Gastroesophageal sphincter (tissue), 4 donors: ENCODE measurements at regions not wholly inside any gene's neighbourhood (a gene's known extent, or its start where the extent isn't known, plus 50 kb on each side); places are given as distances from the start of the nearest gene placed in this dataset.

Source experiments
- ATAC-seq: fragments of 150-250 bp; one replicate; pipeline ENCODE4 v1.9.1; 2016; ENCODE audit warnings: mild to moderate bottlenecking, moderate library complexity
- H3K27ac ChIP-seq, 4 donors: fragments of 200-600 bp; sonication (generic) in 3 of 4; 1 replicate in 3 of 4; 2 replicates in 1 of 4; pipeline ENCODE4 v1.5.1; 2016 to 2019
- H3K27me3 ChIP-seq: fragments of 200-600 bp; sonication (generic); one replicate; pipeline ENCODE4 v1.5.1; 2019
- H3K36me3 ChIP-seq, 2 donors: fragments of 200-600 bp; sonication (generic); one replicate each; pipeline ENCODE4 v1.5.1; 2019; ENCODE audit warnings: control low read depth in 1 of 2
- H3K4me1 ChIP-seq, 3 donors: fragments of 200-600 bp; sonication (generic); 1 replicate in 2 of 3; 2 replicates in 1 of 3; pipeline ENCODE4 v1.5.1; 2016 to 2019; ENCODE audit warnings: control low read depth in 2 of 3
- H3K4me3 ChIP-seq, 2 donors: fragments of 200-600 bp; sonication (generic); one replicate each; pipeline ENCODE4 v1.5.1; 2019; ENCODE audit warnings: mild to moderate bottlenecking in 1 of 2, moderate library complexity in 1 of 2
- H3K9me3 ChIP-seq, 3 donors: fragments of 200-600 bp; sonication (generic); one replicate each; pipeline ENCODE4 v1.5.1; 2017 to 2019; ENCODE audit warnings: control low read depth in 2 of 3
- CTCF ChIP-seq, 4 experiments: fragments of 200-600 bp in 2 of 4; fragments of 450-650 bp in 2 of 4; sonication (generic) in 1 of 4; IDR thresholded peaks; one replicate each; pipeline ENCODE4 v1.5.1; 2017 to 2019; ENCODE audit warnings: antibody characterized with exemption in 4 of 4, mild to moderate bottlenecking in 2 of 4, moderate library complexity in 2 of 4
- EP300 ChIP-seq: sonication (generic); formaldehyde crosslinking; IDR thresholded peaks from one replicate; pipeline ENCODE4 v1.6.1; 2017; ENCODE audit warnings: antibody characterized with exemption, mild to moderate bottlenecking
- POLR2A ChIP-seq, 2 donors: fragments of 450-650 bp; IDR thresholded peaks; one replicate each; pipeline ENCODE4 v1.6.1; 2017; ENCODE audit warnings: antibody characterized with exemption in 2 of 2, mild to moderate bottlenecking in 2 of 2, moderate library complexity in 1 of 2
- POLR2AphosphoS5 ChIP-seq: sonication (generic); formaldehyde crosslinking; IDR thresholded peaks from one replicate; pipeline ENCODE4 v1.6.1; 2017; ENCODE audit warnings: antibody characterized with exemption
- WGBS, 2 donors: methylation state at CpG; one replicate each; pipeline ENCODE4 v1.1.5; 2018; ENCODE audit warnings: low coverage in 1 of 2; 5-methylcytosine and 5-hydroxymethylcytosine counted together

GRCh38 chr6:126657561-126658175 is 317.8 kb downstream of the CENPW start:
- no peak for ATAC-seq
- no peaks in the 10 kb centered on the region for H3K36me3 ChIP-seq
- peak in 2 of 4 experiments; percentile 27 to 44 for TF ChIP-seq CTCF (IDR thresholded peaks at IDR 0.05)
- TF ChIP-seq POLR2AphosphoS5, result no peak
- peaks cover 0 to 7% (median 0%) of the 10 kb centered on the region in 3 donors for H3K9me3 ChIP-seq
- H3K4me1 ChIP-seq, result peaks cover 4 to 53% (median 11%) of the 10 kb centered on the region in 3 donors
- H3K4me3 ChIP-seq, result no peak overlapping the region
- no peaks in the 10 kb centered on the region for H3K27me3 ChIP-seq
- H3K27ac ChIP-seq, result no peak overlapping the region
- WGBS, 2 donors, result 36 to 53% methylated on average over 3 of the region's 3 CpGs

GRCh38 chr6:126660376-126660775 is 320.5 kb downstream of the CENPW start:
- no peak overlapping the region for H3K4me3 ChIP-seq
- TF ChIP-seq POLR2AphosphoS5 (no peak), CTCF (IDR thresholded peaks at IDR 0.05) (no peak), EP300 (no peak)
- no peaks in the 10 kb centered on the region for H3K27me3 ChIP-seq
- H3K36me3 ChIP-seq, result no peaks in the 10 kb centered on the region
- no peak for ATAC-seq
- H3K4me1 ChIP-seq, result peaks cover 4 to 70% (median 20%) of the 10 kb centered on the region in 3 donors
- WGBS, 2 donors, result 81 to 100% methylated on average over 1 of the region's 1 CpG
- H3K27ac ChIP-seq, result peak overlapping the region in 3 of 4 donors; percentile 34 to 73 (median 69)
- H3K9me3 ChIP-seq, result peaks cover 0 to under 1% (median 0%) of the 10 kb centered on the region in 3 donors

- no peak for ATAC-seq
- Histone ChIP-seq H3K4me1 (peaks cover 4 to 80% (median 20%) of the 10 kb centered on the region in 3 donors), H3K4me3 (no peak overlapping the region), H3K9me3 (no peaks in the 10 kb centered on the region), H3K27me3 (no peaks in the 10 kb centered on the region), H3K36me3 (no peaks in the 10 kb centered on the region), H3K27ac (peak overlapping the region; percentile 53 to 73 (median 61))
- no peak for TF ChIP-seq POLR2AphosphoS5
- TF ChIP-seq POLR2A (IDR thresholded peaks at IDR 0.05), result no peak
- TF ChIP-seq EP300, result no peak
- no peak for TF ChIP-seq CTCF (IDR thresholded peaks at IDR 0.05)
Measured at GRCh38 chr6:126661646-126662045, 321.7 kb downstream of the CENPW start.

- no peaks in the 10 kb centered on the region for H3K27me3 ChIP-seq
- no peaks in the 10 kb centered on the region for H3K9me3 ChIP-seq
- peak overlapping the region; percentile 53 to 74 (median 71) for H3K27ac ChIP-seq
- TF ChIP-seq POLR2AphosphoS5, result no peak
- no peak for TF ChIP-seq POLR2A (IDR thresholded peaks at IDR 0.05)
- TF ChIP-seq CTCF (IDR thresholded peaks at IDR 0.05), result no peak
- no peak for TF ChIP-seq EP300
- ATAC-seq, result no peak
- H3K4me1 ChIP-seq, result peaks cover 4 to 88% (median 20%) of the 10 kb centered on the region in 3 donors
- H3K4me3 ChIP-seq, result no peak overlapping the region
- H3K36me3 ChIP-seq, result no peaks in the 10 kb centered on the region
Measured at GRCh38 chr6:126662966-126663365, 323.1 kb downstream of the CENPW start.

GRCh38 chr6:126664271-126664670 is 324.4 kb downstream of the CENPW start:
- TF ChIP-seq POLR2A (IDR thresholded peaks at IDR 0.05) (no peak), POLR2AphosphoS5 (peak; percentile 83), CTCF (IDR thresholded peaks at IDR 0.05) (no peak), EP300 (no peak)
- peaks cover 4 to 88% (median 20%) of the 10 kb centered on the region in 3 donors for H3K4me1 ChIP-seq
- 0 to 31% methylated on average over 1 of the region's 1 CpG for WGBS, 2 donors
- no peaks in the 10 kb centered on the region for H3K9me3 ChIP-seq
- no peaks in the 10 kb centered on the region for H3K27me3 ChIP-seq
- H3K36me3 ChIP-seq, result no peaks in the 10 kb centered on the region
- peak; percentile 81 for ATAC-seq
- H3K27ac ChIP-seq, result peak overlapping the region; percentile 53 to 79 (median 71)
- H3K4me3 ChIP-seq, result no peak overlapping the region
